Astrocyte of the cerebellum (primary cell): ENCODE measurements at regions not wholly inside any gene's neighbourhood (a gene's known extent, or its start where the extent isn't known, plus 50 kb on each side); places are given as distances from the start of the nearest gene placed in this dataset.

Source experiments
- DNase-seq: peaks from one replicate; pipeline ENCODE4 v3.0.0-alpha.2; 2011; ENCODE audit warnings: low read depth
- H3K4me3 ChIP-seq: 2 replicates; pipeline ENCODE4 v1.5.1; 2011; ENCODE audit warnings: mild to moderate bottlenecking, low read depth, low read length, moderate library complexity
- in situ Hi-C: cut with HindIII; loops from 2 replicates; pipeline ENCODE4 v1.10.0; 2017; ENCODE audit warnings: low sequenced_read_pairs
- TF ChIP-seq, protein P1 (sequence below): IDR thresholded peaks from 2 replicates; pipeline ENCODE4 v1.5.1; 2012; ENCODE audit warnings: low read length, low read depth, moderate library complexity, mild to moderate bottlenecking; ENCODE audit errors: missing control alignments

DNA sequence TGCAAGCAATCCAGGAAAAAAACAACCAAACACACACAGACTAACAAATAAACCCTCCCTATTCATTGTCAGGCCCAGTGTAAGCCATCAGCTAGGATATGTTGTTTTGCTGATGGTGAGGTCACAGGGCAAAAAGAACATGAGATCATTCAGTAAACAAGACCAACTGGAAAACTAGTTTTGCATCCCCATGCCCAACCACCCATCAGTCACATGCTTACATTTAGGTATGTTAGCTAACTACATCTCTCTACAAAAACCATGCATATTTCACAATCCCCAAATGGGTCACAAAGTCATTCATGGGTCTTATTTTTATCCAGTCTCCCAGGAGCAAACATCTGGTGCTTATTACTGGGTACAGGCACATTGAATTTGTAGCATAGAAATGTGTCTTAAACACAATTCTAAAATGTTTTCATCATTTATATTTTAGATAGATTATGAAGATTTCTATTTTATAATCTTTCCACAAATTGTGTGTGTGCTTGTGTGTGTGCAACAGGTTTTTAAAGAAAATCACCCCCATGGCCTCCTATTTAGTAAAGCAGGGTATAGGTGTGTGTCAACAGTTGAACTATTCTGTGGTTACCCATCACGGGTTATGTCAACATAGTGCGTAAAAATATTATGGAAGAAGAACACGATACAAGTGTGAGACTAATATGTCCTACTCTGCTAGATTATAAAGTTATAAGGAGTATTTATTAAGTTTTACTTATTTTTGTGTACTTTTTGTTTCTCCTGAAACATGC is 103.8 kb upstream of the AKR1E2 start:
- no peak for DNase-seq
- no peak overlapping the region for H3K4me3 ChIP-seq
- TF ChIP-seq, protein P1, sequence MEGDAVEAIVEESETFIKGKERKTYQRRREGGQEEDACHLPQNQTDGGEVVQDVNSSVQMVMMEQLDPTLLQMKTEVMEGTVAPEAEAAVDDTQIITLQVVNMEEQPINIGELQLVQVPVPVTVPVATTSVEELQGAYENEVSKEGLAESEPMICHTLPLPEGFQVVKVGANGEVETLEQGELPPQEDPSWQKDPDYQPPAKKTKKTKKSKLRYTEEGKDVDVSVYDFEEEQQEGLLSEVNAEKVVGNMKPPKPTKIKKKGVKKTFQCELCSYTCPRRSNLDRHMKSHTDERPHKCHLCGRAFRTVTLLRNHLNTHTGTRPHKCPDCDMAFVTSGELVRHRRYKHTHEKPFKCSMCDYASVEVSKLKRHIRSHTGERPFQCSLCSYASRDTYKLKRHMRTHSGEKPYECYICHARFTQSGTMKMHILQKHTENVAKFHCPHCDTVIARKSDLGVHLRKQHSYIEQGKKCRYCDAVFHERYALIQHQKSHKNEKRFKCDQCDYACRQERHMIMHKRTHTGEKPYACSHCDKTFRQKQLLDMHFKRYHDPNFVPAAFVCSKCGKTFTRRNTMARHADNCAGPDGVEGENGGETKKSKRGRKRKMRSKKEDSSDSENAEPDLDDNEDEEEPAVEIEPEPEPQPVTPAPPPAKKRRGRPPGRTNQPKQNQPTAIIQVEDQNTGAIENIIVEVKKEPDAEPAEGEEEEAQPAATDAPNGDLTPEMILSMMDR: no peak
- in situ Hi-C loops: no loop called here

DNA sequence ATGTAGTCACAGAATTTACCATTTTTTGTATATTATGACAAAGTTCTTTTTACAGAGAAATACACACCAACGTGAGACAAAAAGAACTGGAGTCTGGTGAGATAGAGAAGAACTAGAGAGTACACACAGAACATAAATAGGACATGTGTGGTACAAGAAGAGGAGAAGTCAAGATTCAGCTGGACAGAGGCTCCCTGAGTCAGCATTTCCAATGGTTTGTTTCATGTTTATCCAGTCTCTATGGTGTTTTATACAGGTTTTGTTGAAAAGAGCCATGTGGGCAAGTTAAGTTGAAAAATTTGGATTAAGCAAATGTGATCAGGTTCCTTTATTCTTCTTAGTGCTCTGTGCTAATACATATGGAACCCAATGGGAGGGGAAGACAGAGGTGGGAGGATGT is 105.5 kb upstream of the AKR1E2 start:
- H3K4me3 ChIP-seq: no peak overlapping the region
- TF ChIP-seq, protein P1: no peak
- in situ Hi-C loops: no loop called here
- DNase-seq: no peak

GRCh38 chr10:4719671-4720070 is 106.3 kb upstream of the AKR1E2 start:
- in situ Hi-C loops: no loop called here
- no peak overlapping the region for H3K4me3 ChIP-seq
- no peak for DNase-seq
- TF ChIP-seq, protein P1: no peak

GRCh38 chr10:4719036-4719435 is 107.0 kb upstream of the AKR1E2 start:
- in situ Hi-C loops: no loop called here
- no peak for DNase-seq
- TF ChIP-seq, protein P1: no peak
- no peak overlapping the region for H3K4me3 ChIP-seq

GRCh38 chr10:4718544-4718943 is 107.5 kb upstream of the AKR1E2 start:
- TF ChIP-seq, protein P1: no peak
- in situ Hi-C loops: no loop called here
- DNase-seq: no peak
- no peak overlapping the region for H3K4me3 ChIP-seq

DNA sequence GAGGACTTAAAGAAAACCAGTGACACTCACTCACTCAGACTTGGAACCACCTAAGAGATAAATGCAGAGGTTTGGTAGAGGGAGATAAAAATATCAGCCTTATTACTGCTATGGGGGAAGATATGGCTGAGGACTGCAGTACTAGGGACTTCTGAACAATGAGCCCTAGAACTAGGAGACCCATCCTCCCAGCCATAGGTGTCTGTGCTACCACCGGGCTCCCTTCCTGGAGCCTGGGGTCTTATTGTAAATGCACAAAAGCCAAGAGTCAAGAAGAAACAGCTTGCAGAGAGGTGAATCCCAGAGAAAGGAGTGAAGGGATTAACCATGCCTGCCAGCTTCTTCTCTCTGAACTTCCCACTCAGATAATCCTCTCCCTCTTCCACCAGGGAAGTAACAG is 108.3 kb upstream of the AKR1E2 start:
- no peak for DNase-seq
- in situ Hi-C loops: no loop called here
- TF ChIP-seq, protein P1: no peak
- no peak overlapping the region for H3K4me3 ChIP-seq
